HEK293T (cell line): ENCODE measurements at regions not wholly inside any gene's neighbourhood (a gene's known extent, or its start where the extent isn't known, plus 50 kb on each side); places are given as distances from the start of the nearest gene placed in this dataset.

Source experiments
- ARNT ChIP-seq: fragments of 450-650 bp; IDR thresholded peaks from 2 replicates; pipeline ENCODE4 v1.6.1; 2017; ENCODE audit warnings: mild to moderate bottlenecking
- BHLHE40 ChIP-seq: fragments of 450-650 bp; IDR thresholded peaks from 2 replicates; pipeline ENCODE4 v1.6.1; 2016; ENCODE audit warnings: mild to moderate bottlenecking, moderate library complexity, borderline replicate concordance
- FOXA1 ChIP-seq: fragments of 450-650 bp; IDR thresholded peaks from 2 replicates; pipeline ENCODE4 v1.6.1; 2016; ENCODE audit warnings: mild to moderate bottlenecking
- NFRKB ChIP-seq: fragments of 450-650 bp; IDR thresholded peaks from 2 replicates; pipeline ENCODE4 v1.6.1; 2016; ENCODE audit warnings: mild to moderate bottlenecking, moderate library complexity
- PKNOX1 ChIP-seq: fragments of 450-650 bp; IDR thresholded peaks from 2 replicates; pipeline ENCODE4 v1.6.1; 2016
- SP1 ChIP-seq: fragments of 450-650 bp; IDR thresholded peaks from 2 replicates; pipeline ENCODE4 v1.6.1; 2017
- TARDBP ChIP-seq: fragments of 450-650 bp; IDR thresholded peaks from 2 replicates; pipeline ENCODE4 v1.6.1; 2016
- ZNF384 ChIP-seq: fragments of 450-650 bp; IDR thresholded peaks from 2 replicates; pipeline ENCODE4 v1.6.1; 2016

- no peak for TF ChIP-seq TARDBP
- TF ChIP-seq ZNF384 = no peak
- no peak for TF ChIP-seq BHLHE40
- no peak for TF ChIP-seq PKNOX1
- no peak for TF ChIP-seq ARNT
- TF ChIP-seq NFRKB = no peak
- TF ChIP-seq SP1 = no peak
- no peak for TF ChIP-seq FOXA1
Observed at GRCh38 chr9:96075111-96075510, 199.6 kb downstream of the ERCC6L2 start.
